Astrocyte of the spinal cord (primary cell): ENCODE measurements at regions not wholly inside any gene's neighbourhood (a gene's known extent, or its start where the extent isn't known, plus 50 kb on each side); places are given as distances from the start of the nearest gene placed in this dataset.

Experiments used
- DNase-seq: peaks from one replicate; pipeline ENCODE4 v3.0.0; 2011; ENCODE audit warnings: low read depth, low spot score
- H3K4me3 ChIP-seq: 2 replicates; pipeline ENCODE4 v1.5.1; 2011; ENCODE audit warnings: low read depth, mild to moderate bottlenecking, low read length, moderate library complexity
- CTCF ChIP-seq: IDR thresholded peaks from 2 replicates; pipeline ENCODE4 v1.5.1; 2012; ENCODE audit warnings: low read depth, mild to moderate bottlenecking, low read length, inconsistent platforms
- in situ Hi-C: cut with HindIII; loops from 2 replicates; pipeline ENCODE4 v1.10.0; 2017; ENCODE audit warnings: low sequenced_read_pairs

GRCh38 chr22:48153726-48154125, 1391.3 kb downstream of the TBC1D22A start:
- DNase-seq, result no peak
- in situ Hi-C loops, result no loop called here
- no peak overlapping the region for H3K4me3 ChIP-seq
- no peak for TF ChIP-seq CTCF

GRCh38 chr22:48152916-48153315, 1390.5 kb downstream of the TBC1D22A start:
- no peak for DNase-seq
- in situ Hi-C loops, result no loop called here
- H3K4me3 ChIP-seq, result no peak overlapping the region
- no peak for TF ChIP-seq CTCF

- no peak for DNase-seq
- in situ Hi-C loops, result no loop called here
- no peak overlapping the region for H3K4me3 ChIP-seq
- TF ChIP-seq CTCF, result no peak
Observed at GRCh38 chr22:48152164-48152775, 1389.8 kb downstream of the TBC1D22A start.

DNA sequence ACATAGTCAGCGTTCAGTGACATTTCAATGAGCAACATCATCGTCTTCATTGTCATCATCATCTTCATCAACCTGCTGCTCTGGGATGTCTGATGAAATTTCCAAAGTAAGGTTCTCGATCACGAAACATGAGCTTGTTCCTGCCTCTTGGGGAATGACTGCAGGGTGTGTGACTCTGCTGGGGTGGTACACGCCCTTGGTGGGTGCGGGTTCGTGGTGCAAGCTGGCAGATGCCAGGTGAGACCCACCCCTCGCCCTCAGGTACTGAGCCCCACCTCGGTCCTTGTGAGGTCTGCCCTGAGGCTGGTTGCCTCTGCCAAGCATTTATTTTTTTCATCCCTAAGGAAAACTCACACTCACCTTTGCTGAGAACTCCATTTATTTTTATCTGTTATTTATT, 1389.2 kb downstream of the TBC1D22A start:
- DNase-seq, result no peak
- no peak for TF ChIP-seq CTCF
- in situ Hi-C loops, result no loop called here
- no peak overlapping the region for H3K4me3 ChIP-seq

DNA sequence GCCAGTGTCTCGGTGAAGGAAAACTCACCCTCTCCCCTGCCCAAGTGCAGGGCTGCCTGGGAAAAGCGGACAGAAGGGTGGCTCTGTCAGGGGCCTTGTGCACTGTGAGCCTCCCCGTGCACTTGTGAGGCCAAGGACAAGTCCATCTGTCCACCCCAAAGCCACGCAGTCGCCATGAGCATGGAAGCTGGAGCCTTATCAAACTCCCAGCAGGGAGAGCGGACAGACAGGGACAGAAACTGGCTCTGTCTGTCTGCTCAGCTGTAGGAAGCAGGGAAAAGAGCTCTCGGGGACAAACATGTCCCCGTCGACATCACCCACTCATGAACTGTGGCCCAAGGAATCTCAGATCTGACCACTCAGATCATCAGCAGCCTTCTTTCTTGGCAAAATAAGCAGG, 1385.4 kb downstream of the TBC1D22A start:
- no peak for TF ChIP-seq CTCF
- no peak for DNase-seq
- no peak overlapping the region for H3K4me3 ChIP-seq
- in situ Hi-C loops, result no loop called here

DNA sequence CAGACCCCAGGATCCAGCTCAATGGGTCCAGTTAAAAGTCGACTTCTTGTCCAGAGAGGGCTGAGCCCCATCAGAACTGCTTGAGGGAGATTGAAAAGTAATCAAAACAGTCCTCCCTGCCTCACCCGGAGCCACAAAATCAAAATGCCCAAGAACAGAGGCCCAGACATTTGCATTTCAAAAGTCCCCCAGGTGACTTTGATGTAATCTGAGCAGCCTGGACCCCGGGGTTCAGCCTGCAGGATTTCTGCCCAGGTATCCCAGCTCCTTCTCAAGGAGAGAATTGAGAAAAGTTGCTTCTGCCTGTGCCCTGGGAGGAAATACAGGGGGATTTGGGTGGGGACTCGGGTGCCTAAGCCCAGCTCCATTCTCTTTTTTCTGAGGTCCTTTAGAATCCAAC, 1385.0 kb downstream of the TBC1D22A start:
- no peak overlapping the region for H3K4me3 ChIP-seq
- in situ Hi-C loops, result no loop called here
- no peak for DNase-seq
- TF ChIP-seq CTCF, result no peak

GRCh38 chr22:48146426-48146825, 1384.0 kb downstream of the TBC1D22A start:
- DNase-seq, result no peak
- TF ChIP-seq CTCF, result no peak
- no peak overlapping the region for H3K4me3 ChIP-seq
- in situ Hi-C loops, result no loop called here
